ENCODE measurements at regions not wholly inside any gene's neighbourhood (a gene's known extent, or its start where the extent isn't known, plus 50 kb on each side); places are given as distances from the start of the nearest gene placed in this dataset.

GRCh38 chr18:25896178-25896780 lies 194.1 kb downstream of the SS18 start:
- H3K9ac ChIP-seq (ENCODE audit: low read depth, low read length) = no peak overlapping the region; the same call in 1 of the 2 replicates

DNA sequence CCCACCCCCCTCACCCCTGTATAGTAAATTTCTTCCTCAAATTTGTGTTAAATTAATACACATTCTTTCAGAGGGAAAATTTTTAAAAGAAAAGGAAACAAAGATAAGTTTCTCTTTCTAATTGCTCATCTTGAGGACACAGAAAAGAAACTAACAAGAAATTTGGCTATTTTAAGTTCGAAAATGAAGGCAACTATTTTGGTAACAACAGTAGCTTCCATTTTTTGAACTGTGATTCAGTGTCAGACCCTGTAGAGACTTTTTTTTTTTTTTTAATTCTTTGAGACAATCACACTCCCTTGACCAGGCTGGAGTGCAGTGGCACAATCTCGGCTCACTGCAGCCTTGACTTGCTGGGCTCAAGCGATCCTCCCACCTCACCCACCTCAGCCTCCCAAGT lies 194.9 kb downstream of the SS18 start:
- Histone ChIP-seq H3K4me1 (ENCODE audit: insufficient read depth, low read length) (no peaks in the 10 kb centered on the region), H3K9me3 (ENCODE audit: control insufficient read depth, insufficient read depth, low read length) (no peaks in the 10 kb centered on the region), H3K9ac (ENCODE audit: low read depth, low read length) (no peak overlapping the region; the same call in 1 of the 2 replicates), H3K36me3 (ENCODE audit: insufficient read depth, low read length) (no peaks in the 10 kb centered on the region)

More at GRCh38 chr18:25896178-25896780, 194.1 kb downstream of the SS18 start:
- H3K36me3 ChIP-seq (ENCODE audit: insufficient read depth, low read length) = no peaks in the 10 kb centered on the region
- no peaks in the 10 kb centered on the region for H3K4me1 ChIP-seq (ENCODE audit: insufficient read depth, low read length)
- H3K9me3 ChIP-seq (ENCODE audit: control insufficient read depth, insufficient read depth, low read length) = no peaks in the 10 kb centered on the region

DNA sequence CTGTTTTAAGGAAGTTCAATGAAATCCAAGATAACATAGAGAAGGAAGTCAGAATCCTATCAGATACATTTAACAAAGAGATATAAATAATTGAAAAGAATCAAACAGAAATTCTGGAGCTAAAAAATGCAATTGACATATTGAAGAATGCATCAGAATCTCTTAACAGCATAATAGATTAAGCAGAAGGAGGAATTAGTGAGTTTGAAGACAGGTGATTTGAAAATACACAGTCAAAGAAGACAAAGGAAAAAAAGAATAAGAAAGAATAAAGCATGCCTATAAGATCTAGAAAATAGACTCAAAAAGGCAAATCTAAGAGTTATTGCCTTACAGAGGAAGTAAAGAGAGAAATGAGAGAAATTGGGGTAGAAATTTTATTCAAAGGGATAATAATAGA lies 204.1 kb downstream of the SS18 start:
- Histone ChIP-seq H3K9ac (ENCODE audit: low read depth, low read length) (no peak overlapping the region), H3K36me3 (ENCODE audit: insufficient read depth, low read length) (no peaks in the 10 kb centered on the region), H3K9me3 (ENCODE audit: control insufficient read depth, insufficient read depth, low read length) (no peaks in the 10 kb centered on the region), H3K4me1 (ENCODE audit: insufficient read depth, low read length) (no peaks in the 10 kb centered on the region)

- Histone ChIP-seq H3K9me3 (ENCODE audit: control insufficient read depth, insufficient read depth, low read length) (no peaks in the 10 kb centered on the region), H3K9ac (ENCODE audit: low read depth, low read length) (no peak overlapping the region), H3K36me3 (ENCODE audit: insufficient read depth, low read length) (no peaks in the 10 kb centered on the region), H3K4me1 (ENCODE audit: insufficient read depth, low read length) (no peaks in the 10 kb centered on the region)
These were observed 207.3 kb downstream of the SS18 start for GRCh38 chr18:25883091-25883490.

GRCh38 chr18:25881149-25881548 lies 209.3 kb downstream of the SS18 start:
- Histone ChIP-seq H3K36me3 (ENCODE audit: insufficient read depth, low read length) (no peaks in the 10 kb centered on the region), H3K9ac (ENCODE audit: low read depth, low read length) (no peak overlapping the region), H3K4me1 (ENCODE audit: insufficient read depth, low read length) (no peaks in the 10 kb centered on the region), H3K9me3 (ENCODE audit: control insufficient read depth, insufficient read depth, low read length) (no peaks in the 10 kb centered on the region)

GRCh38 chr18:25880441-25880840 lies 210.0 kb downstream of the SS18 start:
- no peaks in the 10 kb centered on the region for H3K9me3 ChIP-seq (ENCODE audit: control insufficient read depth, insufficient read depth, low read length)
- H3K9ac ChIP-seq (ENCODE audit: low read depth, low read length) = no peak overlapping the region
- H3K4me1 ChIP-seq (ENCODE audit: insufficient read depth, low read length) = no peaks in the 10 kb centered on the region
- H3K36me3 ChIP-seq (ENCODE audit: insufficient read depth, low read length) = no peaks in the 10 kb centered on the region

DNA sequence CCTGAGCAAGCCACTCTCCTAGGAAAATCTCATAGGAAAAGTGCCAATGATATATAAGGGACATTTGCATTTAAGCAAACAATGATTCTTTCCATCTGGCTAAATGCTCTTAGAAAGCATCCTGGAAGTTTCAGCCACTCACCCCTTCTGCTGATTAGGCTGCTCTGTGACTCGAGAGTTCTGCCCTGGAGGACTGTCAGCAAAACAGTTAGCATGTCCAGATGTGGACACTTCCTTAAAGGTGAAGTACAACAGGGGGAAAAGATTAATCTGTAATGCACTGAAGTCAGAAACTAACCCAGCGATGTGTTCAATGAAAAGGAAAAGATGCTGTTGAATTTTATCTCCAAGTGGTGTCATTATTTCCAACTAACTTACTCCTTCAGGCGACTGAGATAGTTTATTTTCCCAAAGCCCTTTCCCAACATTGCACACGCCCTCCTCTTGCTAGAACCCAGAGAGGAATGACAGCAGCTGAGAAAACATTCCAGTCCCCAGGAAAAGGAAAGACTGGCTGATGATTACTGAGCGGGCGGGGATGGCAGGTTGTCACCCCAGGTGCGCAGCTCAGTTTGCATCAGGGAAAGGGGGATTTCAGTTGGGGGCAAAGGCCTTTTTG lies 214.0 kb downstream of the SS18 start:
- no peak overlapping the region for H3K9ac ChIP-seq (ENCODE audit: low read depth, low read length)
- H3K9me3 ChIP-seq (ENCODE audit: control insufficient read depth, insufficient read depth, low read length) = no peaks in the 10 kb centered on the region
- H3K36me3 ChIP-seq (ENCODE audit: insufficient read depth, low read length) = no peaks in the 10 kb centered on the region
- no peaks in the 10 kb centered on the region for H3K4me1 ChIP-seq (ENCODE audit: insufficient read depth, low read length)

DNA sequence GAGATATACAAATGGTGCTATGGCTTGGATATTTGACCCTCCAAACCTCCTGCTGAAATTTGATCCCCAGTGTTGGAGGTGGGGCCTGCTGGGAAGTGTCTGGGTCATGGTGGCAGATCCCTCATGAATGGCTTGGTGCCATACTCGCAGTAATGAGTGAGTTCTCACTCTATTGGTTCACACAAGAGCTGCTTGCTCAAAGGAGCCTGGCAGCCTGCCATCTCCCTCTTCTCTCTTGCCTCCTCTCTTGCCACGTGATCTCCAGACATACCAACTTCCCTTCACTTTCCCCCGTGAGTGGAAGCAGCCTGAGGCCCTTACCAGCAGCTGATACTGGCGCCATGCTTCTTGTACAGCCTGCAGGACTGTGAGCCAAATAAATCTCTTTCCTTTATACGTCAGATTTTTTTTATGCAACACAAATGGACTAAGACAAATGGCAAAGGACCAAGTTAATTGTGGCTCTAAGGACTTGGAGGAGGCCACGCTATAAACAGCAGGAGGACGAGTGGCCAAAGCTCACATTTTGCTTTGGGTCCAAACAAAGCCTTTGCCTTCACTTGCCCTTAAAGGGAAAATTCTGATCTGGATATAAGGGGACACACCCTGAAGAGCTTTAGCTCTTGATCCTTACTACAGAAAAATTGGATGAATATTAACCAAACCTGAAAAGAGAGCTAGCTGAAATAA lies 214.7 kb downstream of the SS18 start:
- Histone ChIP-seq H3K4me1 (ENCODE audit: insufficient read depth, low read length) (no peaks in the 10 kb centered on the region), H3K9me3 (ENCODE audit: control insufficient read depth, insufficient read depth, low read length) (no peaks in the 10 kb centered on the region), H3K9ac (ENCODE audit: low read depth, low read length) (no peak overlapping the region), H3K36me3 (ENCODE audit: insufficient read depth, low read length) (no peaks in the 10 kb centered on the region)

- H3K9me3 ChIP-seq (ENCODE audit: control insufficient read depth, insufficient read depth, low read length) = no peaks in the 10 kb centered on the region
- no peaks in the 10 kb centered on the region for H3K4me1 ChIP-seq (ENCODE audit: insufficient read depth, low read length)
- no peaks in the 10 kb centered on the region for H3K36me3 ChIP-seq (ENCODE audit: insufficient read depth, low read length)
- no peak overlapping the region for H3K9ac ChIP-seq (ENCODE audit: low read depth, low read length)
These were observed 216.6 kb downstream of the SS18 start for GRCh38 chr18:25873833-25874232.

- H3K4me1 ChIP-seq (ENCODE audit: insufficient read depth, low read length) = no peaks in the 10 kb centered on the region
- H3K9me3 ChIP-seq (ENCODE audit: control insufficient read depth, insufficient read depth, low read length) = no peaks in the 10 kb centered on the region; the same call in 1 of the 2 replicates
- H3K9ac ChIP-seq (ENCODE audit: low read depth, low read length) = no peak overlapping the region
- H3K36me3 ChIP-seq (ENCODE audit: insufficient read depth, low read length) = no peaks in the 10 kb centered on the region
These were observed 224.1 kb downstream of the SS18 start for GRCh38 chr18:25866331-25866730.

DNA sequence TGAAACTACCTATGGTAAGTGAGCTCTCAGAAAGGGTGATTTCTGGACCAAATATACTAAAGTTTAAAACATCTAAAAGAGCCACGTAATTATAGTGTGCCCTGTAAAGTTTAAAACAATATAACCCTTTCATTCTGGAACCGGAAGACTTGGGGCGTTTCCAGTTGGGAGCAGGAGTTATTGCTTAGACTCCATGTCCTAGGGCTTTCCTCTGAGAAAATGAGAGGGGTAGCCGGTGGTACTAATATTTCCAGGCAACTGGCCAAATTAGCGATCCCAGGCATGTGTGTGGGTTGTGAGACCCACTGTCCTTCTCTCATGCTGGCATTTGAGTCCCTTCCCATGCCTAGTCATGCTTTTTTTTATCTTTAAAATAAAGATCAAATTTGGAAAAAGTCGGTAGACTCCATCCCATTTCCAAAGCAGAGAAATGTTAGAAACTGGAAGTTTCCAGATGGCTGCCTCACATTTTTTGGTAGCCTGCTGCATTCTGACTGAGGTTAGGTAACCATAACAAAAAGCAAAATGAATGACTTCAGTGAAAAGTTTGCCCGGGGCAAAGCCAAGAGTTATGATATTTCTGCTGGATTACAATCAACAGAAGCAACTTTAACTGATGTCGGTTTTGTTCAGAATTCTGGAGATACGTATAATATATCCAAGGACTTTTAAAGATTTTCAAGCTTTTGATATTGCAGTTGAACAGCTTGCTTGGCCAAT lies 227.4 kb downstream of the SS18 start:
- Histone ChIP-seq H3K9ac (ENCODE audit: low read depth, low read length) (no peak overlapping the region), H3K4me1 (ENCODE audit: insufficient read depth, low read length) (no peaks in the 10 kb centered on the region), H3K9me3 (ENCODE audit: control insufficient read depth, insufficient read depth, low read length) (no peaks in the 10 kb centered on the region; the same call in 1 of the 2 replicates), H3K36me3 (ENCODE audit: insufficient read depth, low read length) (no peaks in the 10 kb centered on the region)

DNA sequence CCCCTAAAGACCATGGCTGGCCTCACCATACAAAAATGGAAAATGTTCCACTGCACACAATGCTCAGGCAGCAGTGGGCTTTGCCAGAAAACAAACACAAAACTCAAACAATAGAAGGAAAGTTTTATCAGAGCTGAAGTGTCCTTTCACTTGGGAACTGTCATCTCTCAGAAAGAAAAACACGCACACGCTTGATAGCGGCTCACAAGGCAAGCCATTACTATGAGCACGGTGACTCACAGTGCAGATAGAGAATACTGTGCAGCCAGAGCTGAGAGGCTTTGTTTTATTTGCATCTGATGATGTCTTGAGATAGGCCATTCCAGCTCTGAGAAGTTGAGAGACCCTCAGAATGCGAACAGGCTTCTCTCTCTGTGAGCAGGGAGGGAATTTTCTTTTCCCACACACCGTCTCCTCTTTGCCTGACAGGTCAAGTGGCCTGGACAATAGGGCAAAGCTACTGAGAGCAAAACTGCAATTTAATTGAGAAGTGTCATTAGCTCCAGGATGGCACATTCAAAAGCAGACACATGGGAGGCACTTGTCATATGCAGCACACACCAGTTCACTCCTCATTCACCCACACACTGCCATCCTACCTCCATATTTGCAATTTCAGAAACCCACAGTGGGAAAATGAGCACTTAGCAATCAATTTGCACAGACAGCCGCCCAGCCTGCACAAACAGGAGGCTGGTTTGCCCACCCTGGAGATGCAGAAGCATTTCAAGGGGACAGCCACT lies 236.6 kb downstream of the SS18 start:
- Histone ChIP-seq H3K4me1 (ENCODE audit: insufficient read depth, low read length) (no peaks in the 10 kb centered on the region), H3K9ac (ENCODE audit: low read depth, low read length) (no peak overlapping the region), H3K9me3 (ENCODE audit: control insufficient read depth, insufficient read depth, low read length) (no peaks in the 10 kb centered on the region), H3K36me3 (ENCODE audit: insufficient read depth, low read length) (no peaks in the 10 kb centered on the region)

DNA sequence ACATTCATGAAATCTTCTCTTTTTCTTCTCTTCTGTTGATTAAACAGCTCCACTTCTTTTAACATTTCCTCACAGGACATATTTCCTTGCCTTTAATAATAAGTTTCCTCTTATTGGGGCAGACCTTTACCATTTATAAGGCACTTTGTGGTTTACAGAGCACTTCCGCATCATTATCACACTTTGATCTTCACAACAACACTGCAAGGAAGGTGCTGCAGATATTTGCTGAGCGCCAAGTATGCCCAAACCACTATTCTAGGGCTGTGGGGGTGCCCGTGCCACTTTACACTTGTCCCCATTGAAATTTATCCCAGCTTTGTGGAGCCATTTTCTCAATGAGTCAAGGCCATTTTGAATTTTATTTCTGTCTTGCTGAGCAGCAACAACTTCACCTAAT lies 246.6 kb downstream of the SS18 start:
- Histone ChIP-seq H3K9me3 (ENCODE audit: control insufficient read depth, insufficient read depth, low read length) (no peaks in the 10 kb centered on the region), H3K36me3 (ENCODE audit: insufficient read depth, low read length) (no peaks in the 10 kb centered on the region), H3K4me1 (ENCODE audit: insufficient read depth, low read length) (no peaks in the 10 kb centered on the region), H3K9ac (ENCODE audit: low read depth, low read length) (no peak overlapping the region)

DNA sequence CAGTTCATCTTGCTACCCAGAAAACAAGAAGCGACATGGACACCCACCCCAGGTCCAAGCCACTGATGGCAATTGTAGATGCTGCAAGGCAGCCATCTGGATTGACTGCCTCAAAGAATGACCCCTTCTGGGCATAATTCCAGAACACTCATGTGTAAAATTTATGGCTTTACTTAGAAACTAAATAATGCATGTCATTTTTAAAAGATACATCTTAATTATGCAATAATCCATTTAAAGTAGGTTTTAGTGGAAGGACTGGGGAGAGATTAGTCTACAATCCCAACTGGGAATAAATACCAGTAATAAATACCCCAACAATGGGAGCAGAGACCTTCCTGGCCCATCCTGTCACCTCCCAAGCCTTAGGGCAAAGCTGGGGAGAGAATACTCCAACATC lies 247.7 kb downstream of the SS18 start:
- Histone ChIP-seq H3K9me3 (ENCODE audit: control insufficient read depth, insufficient read depth, low read length) (no peaks in the 10 kb centered on the region), H3K9ac (ENCODE audit: low read depth, low read length) (no peak overlapping the region), H3K36me3 (ENCODE audit: insufficient read depth, low read length) (no peaks in the 10 kb centered on the region), H3K4me1 (ENCODE audit: insufficient read depth, low read length) (no peaks in the 10 kb centered on the region)

Data from ES-I3 (cell line).